NCI-H526 treated with DMSO at 0.1 percent for 48 hours (cell line): ENCODE measurements at regions not wholly inside any gene's neighbourhood (a gene's known extent, or its start where the extent isn't known, plus 50 kb on each side); places are given as distances from the start of the nearest gene placed in this dataset.
"Not testable (repeated sequence)": the region's sequence is repeated elsewhere in the genome, so short reads cannot be mapped to it uniquely, and the experiment has no call there.

Source experiments
- DNase-seq: peaks from one replicate; lab custom pipeline; 2025; lab: John Stamatoyannopoulos, UW

DNA sequence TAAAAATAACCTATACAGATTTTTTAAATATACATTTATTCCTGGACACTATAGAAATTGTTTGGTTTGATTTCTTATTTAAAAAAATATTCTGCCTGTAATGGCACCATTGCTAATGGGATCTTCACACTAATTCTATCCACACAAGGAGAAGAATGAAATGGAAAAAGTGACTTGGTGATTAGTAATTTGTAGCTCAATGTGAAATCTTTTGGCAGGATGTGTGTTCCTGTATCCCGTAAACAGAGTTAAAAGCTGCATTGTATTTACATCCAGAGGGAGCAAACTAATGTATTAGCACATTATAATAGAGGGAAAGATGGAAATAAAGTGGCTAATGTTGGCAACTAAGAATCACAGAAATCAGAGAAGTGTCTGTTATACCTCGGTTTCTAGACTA lies 1455.3 kb upstream of the FLRT2 start:
- DNase-seq = no peak

DNA sequence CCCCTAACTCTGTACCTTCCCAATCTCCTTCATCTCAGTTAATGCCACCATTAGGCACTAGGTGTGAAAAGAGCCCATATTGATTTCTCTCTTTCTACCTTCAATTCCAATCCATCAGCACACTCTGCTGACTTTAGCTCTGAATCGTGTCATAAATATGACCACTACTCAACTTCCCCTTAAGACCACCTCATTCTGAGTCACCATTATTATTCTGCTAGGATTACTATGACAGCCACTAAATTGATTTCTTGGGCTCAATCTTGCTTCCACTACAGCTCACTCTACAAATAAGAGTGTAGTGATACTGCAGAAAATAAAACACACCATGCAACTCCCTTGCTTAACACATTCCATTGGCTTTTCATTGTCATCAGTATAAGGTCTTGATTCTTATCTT lies 1449.0 kb upstream of the FLRT2 start:
- DNase-seq = no peak

DNA sequence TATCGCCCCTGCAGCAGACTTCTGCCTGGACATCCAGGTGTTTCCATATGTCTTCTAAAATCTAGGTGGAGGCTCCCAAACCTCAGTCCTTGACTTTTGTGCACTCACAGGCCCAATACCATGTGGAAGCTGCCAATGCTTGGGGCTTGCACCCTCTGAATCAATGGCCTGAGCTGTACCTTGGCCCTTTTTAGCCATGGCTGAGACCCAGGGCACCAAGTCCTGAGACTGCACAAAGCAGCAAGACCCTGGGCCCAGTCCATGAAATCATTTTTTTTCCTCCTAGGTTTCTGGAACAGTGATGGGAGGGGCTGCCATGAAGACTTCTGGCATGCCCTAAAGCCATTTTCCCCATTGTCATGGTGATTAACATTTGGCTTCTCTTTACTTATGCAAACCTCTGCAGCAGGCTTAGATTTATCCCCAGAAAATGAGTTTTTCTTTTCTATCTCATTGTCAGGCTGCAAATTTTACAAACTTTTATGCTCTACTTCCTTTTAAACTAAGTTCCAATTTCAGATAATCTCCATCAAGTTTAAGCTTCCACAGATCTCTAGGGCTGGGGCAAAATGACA lies 1445.8 kb upstream of the FLRT2 start:
- DNase-seq = no peak

DNA sequence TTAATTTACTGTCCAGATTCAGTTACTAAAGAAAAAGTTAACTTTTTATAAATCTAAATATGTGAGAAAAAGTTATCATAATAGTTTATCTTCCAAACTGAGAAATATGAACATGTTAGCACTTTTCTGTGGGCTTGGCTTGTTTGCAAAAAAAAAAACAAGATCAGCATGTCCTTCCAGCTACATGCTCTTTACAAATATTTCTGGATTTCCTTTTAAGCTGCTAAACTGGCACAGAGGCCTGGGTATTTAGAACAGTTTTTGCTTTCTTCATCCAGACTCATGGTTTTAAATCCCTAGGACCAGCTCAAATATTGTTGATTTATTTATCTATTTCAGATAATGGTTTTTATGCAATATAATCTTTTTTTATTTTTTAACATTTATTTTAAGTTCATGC lies 1444.5 kb upstream of the FLRT2 start:
- DNase-seq = no peak

DNA sequence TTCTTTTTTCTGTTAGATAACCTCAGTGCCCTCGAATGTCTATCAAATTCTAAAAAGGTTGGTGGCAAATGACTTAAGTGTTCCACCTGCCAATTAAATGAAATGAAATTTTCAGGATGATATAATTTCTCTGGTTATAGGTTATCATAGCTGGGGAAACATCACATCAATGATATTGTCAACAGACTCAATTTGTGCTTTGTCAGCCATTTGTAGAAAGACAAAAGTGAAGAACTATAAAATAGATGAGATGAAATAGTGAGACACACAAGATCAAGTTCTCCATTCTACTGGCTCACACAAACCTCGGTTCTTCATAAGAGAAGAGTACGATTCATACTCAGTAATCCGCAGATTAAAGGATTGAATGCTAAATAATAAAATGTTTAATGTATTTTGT lies 1443.2 kb upstream of the FLRT2 start:
- no peak for DNase-seq

DNA sequence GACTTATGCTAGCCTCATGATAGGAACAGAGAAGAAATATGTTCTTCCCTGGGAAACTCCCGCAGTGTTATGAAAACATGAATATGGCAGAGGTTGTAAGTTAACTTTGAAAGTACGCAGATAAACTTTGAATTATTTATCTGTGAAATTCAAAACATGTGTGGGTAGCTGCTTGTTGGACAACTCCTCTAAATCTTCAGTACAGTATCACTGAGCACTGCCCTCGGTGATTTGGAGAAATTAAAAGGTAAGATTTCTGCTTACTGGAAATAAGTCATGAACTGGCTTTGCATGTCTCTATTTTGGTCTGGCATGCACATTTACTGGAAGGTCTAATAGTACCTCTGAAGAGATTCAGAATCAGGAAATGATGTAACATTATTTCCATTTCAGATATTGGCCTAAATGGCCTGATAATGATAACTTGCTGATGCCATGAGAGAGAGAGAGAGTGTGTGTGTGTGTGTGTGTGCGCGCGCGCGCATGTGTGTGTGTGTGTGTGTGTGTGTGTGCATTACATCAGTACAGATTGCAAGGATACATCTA lies 1441.9 kb upstream of the FLRT2 start:
- DNase-seq = no peak

DNA sequence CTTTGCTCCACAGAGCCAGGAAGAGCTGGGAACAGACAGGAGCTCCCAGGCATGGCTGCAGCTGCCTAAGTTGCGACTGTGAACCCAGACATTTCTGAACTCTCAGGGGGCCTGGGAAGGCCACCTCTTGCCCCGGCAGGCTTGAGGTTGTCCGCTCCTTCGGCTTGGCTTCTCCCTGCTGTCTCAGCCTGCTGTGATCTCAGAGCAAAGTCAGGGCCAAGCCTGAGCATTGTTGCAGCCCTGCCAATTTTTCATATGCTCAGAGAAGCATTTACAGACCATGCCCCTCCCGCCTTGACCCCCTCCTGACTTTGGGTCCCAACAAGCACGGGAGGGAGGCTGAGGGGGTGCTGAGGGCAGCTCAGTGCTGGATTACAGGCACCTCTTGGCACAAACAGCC lies 1439.1 kb upstream of the FLRT2 start:
- DNase-seq = no peak

DNA sequence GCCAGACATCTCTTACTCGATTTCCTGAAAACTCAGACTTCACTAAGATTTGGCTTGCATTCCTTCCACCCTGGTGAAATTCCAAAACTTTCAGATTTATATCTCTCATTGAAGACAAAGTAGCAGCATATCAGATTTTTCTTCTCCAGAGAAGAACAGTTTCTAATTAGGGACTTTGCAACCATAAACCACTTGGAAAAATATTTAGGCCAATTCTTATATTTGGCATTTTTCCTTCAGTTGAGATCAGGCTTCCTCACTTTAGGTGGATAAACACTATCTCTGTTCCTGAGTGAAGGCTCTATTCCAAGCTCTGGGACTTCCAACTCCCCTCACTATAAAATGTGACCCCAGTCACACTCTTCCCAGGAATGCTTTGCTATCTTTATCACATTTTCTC lies 1434.3 kb upstream of the FLRT2 start:
- DNase-seq = no peak

DNA sequence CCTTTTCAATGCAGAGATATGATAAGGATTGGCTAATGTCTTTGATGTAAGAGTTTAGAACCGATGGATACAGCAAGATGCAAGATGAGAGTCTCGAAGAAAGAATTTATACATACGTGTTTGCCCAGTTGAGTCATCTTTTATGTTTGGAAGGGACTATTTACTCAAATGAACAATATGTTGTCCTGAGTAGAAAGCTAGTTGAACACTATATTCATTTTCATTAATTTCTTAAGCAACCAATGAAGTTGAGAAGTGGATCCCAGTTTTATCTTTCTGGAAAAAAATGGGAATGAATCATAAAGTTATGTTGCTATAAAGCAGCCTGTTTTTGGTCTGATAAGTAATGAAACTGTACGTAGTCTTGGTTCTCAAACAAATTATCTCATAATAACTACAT lies 1431.7 kb upstream of the FLRT2 start:
- no peak for DNase-seq

DNA sequence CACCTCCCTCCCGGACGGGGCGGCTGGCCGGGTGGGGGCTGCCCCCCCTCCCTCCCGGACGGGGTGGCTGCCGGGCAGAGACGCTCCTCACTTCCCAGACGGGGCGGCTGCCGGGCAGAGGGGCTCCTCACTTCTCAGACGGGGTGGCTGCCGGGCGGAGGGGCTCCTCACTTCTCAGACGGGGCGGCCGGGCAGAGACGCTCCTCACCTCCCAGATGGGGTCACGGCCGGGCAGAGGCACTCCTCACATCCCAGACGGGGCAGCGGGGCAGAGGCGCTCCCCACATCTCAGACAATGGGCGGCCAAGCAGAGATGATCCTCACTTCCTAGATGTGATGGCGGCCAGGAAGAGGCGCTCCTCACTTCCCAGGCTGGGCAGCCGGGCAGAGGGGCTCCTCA lies 1430.4 kb upstream of the FLRT2 start:
- DNase-seq = not testable (repeated sequence)

DNA sequence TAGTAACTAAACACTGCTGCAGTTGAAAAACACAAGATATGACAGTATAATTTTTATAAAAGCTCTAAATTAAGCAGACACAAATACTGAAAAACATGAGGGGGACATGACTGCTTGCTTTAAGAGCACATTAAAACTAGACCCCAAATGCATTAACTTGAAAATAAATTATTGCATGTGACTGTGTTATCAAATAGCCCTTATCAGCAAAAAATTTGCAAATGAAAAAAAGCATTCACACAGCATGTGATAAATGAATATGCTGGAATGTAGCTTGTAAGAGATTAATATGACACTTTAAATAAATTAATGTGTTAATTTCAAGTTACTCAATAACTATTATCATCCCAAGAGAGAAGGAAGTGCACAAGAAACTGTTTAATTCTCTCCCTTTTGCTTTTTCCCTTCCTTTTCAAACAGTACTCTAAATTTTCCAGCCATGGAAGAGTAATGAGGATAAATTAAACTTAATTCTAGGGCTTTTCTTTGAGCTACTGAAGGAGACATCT lies 1422.1 kb upstream of the FLRT2 start:
- no peak for DNase-seq

DNA sequence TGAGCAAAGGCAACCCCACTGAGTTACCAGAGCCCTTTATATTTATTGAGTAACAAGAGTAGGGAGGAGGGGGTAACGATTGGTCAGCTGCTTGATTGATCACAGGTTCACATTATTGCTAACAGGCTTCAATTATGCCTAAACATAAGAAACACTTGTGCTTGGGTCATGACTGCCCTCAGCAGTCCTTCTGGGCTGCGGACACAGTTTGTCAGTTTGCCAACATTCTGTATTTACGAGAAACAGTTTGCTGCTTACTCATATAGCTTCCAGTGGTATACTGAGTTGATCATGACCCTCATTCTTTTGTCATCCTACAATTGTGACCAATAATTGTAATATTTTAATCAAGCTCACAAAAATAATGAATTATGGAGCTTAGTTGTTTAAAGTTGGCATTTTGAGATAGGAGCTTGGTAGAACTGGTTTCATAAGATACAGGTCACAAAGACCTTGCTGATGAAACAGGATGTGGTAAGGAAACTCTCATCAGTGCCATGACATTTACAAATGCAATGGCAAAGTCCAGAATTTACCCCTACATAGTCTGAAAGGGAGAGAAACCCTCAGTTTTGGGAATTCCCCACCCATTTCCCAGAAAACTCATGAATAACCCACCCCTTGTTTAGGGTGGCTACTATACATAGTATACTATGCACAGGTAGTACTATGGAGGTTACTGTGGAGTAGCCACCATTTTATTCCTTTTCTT lies 1421.0 kb upstream of the FLRT2 start:
- no peak for DNase-seq

DNA sequence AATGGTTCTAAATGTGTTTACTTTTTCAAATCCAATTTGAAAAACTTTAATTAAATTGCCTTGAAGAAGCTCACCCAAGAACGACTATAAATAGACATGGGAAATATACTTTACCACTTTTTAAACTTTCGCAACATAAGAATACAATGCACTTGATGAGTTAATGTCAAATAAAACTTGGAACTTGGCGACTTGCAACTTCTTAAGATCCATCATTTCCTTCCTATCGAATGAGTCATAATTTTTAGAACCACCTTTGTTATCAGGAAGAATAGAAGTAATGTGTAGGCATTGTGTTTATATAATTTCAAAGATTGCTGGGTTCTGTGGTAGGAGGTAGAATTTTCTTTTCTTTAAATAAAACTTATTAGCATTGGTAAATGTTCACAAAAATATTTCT lies 1417.4 kb upstream of the FLRT2 start:
- DNase-seq = no peak

DNA sequence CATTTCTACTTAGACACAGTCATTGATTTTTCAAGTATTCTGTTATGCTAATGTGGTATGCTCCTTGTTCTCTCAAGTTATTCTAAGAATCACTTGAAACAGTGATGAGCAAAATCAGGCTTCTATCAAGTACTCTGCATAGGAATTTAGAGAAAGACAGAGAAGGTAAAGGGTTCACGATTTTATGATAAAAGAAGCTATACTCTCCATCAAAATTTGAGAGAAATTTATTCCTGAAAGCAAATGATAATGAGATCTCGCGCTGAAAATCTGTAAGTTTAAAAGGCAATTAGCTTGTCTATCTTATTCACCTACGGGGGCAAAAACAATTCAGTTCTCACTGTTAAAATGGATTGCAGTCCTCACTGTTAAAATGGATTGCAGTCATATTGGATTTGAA lies 1404.3 kb upstream of the FLRT2 start:
- DNase-seq = no peak

DNA sequence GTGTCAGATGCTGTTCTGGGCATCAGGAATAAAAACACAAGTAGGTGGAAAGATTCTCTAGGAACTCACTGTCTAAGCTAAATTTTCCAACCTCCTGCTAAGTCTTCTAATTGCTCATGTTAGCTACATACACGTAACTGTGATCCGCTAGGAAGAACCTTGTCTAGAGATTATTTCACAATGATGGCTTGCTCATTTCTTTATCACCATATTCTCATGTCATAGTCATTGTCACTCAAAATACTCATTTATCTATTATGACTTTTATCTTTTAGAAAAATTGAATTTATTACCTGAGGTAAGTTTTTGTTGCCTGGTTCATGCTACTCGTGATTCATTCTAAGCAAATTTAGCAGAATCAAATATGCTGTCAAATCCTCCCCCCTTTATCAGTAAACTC lies 1402.4 kb upstream of the FLRT2 start:
- no peak for DNase-seq

DNA sequence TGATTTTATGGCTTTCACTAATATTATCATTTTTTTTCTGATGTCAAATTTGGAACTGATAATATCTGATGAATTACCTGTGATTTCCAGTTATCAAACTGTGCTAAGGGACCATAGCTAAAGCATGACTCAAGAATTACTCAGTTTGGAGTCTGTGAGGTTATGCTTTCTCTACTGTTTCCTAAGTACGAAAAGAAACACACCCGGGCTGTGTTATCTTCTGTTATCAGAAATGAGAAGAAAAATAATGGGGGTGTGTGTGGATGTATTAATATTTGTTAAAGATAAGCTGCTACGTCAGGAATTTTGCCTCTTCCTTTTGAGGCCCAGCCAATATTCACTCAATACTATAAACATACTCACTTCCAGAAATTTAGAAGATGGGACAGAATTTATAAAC lies 1401.9 kb upstream of the FLRT2 start:
- no peak for DNase-seq

DNA sequence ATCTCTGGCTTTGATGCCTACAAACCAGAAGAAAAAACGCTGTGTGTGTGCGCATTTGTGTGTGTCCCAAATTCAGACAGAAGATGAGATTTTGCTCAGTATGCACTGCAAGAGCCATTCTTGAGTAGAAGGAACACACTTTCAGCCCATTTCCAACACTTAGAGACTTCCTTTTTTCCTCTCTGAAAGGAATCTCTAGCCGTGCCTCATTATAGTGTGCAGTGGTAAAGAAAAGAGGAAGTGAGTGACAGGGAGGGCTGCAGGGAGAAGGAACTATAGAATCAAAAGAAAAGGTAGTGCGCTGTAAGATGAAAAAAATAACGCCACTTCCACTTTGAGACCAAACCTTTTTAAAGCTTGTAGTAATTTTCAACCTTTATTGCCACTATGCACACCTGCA lies 1400.9 kb upstream of the FLRT2 start:
- no peak for DNase-seq

DNA sequence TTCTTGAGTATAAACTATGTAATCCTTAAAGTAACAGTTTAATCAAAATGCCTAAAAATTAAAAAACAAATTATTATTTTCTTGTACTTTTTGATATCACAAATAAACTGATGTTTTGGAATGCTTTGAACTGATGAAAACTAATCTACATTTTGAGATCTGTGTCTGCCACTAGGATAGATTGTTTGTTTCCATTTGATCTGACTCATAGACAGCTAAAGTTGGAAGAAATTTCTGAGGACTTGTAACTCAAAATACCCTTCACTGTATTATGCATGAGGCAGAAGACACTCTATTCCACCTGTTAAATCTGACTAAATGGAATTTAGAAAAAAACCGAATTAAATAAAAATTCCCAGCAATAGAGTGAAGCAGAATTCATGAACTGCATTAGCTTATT lies 1400.0 kb upstream of the FLRT2 start:
- no peak for DNase-seq

DNA sequence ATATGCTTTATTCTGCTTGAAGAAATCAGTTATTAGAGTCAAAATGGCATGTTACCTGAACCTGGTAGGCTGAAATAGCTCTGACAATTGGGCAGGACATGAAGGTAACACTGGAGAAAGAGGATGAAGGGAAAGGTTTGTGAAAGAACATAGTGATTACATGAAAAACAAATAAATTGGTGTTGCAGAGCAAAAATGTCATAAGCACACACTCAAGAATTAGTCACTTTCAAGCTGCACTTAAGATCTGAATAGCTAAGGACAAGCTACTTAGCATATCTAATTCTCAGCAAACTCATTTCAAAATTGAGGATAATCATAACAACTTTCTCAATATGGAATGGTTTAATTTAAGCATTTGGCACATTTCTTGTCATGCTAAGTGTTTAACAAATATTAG lies 1398.0 kb upstream of the FLRT2 start:
- no peak for DNase-seq

DNA sequence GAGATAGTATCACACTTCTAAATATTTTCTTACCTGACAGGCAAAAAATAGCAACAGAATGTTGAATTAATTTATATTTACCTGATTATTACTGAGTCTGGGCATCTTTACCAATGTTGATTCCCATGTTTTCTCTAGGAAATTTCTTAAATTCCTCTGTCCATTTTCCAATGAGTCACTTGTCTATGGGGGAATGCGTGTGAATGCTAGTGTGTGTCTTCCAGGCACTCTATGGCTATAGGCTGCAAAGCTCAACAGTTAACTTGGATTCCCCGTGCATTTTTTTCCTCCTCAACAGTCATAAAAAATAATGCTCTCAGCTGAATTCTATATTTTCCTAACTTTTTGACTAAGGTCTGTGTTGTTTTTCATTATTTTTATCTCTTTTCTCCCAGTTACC lies 1385.8 kb upstream of the FLRT2 start:
- no peak for DNase-seq

DNA sequence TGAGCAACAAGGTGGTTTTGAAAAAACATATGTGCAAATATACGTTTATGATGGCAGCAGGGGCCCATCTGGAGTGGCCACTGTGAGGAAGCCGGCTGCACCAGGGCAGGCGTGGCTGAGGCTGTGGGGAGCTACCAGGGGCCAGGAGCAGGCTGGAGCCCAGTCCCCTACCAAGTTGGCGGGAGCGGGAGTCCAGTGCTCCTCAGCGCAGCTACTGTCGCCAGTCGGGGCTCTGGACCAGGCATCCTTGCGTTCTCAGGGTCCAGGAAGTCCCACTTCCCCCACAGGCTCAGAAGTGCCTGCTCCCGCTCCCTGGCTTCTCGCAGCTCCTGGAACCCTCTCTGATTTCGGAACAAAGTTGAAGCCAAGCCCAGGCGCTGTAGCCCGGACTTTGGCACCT lies 1377.5 kb upstream of the FLRT2 start:
- no peak for DNase-seq

DNA sequence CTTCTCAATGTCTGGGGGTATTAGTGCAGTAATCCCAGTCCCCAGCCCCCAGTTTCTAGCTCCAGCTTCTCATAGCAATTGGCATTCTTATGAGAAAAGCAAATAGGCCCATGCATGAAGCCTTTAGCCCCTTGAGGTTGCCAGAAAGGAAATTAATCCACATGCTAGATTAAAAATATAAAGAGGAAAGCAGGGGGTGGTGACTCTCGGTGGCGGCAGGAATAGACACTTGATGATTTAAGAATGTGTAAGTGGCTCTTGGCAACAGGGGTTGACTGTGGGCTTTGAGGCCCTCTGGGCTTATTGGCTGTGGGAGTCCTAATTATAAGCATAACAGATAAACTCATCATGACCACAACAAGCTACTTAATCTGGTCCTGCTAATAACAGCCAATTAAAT lies 1367.3 kb upstream of the FLRT2 start:
- DNase-seq = no peak

DNA sequence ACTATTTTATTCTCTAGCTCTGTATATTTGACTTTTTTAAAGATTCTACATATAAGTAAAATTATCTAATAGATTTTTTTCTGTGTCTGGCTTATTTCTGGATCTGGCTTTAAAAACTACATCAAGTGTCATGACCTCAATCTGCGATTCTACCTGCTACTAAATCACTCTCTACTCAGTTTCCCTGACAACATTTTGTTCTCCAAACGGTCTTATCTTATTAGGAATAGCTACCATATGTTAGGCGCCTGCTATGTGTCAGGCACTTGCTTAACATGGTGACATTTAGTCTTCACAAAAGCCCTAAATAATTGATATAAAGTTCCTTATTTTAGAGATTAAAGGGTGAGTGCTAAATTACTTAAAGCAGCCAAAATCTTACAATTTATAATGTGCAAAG lies 1362.9 kb upstream of the FLRT2 start:
- DNase-seq = no peak

DNA sequence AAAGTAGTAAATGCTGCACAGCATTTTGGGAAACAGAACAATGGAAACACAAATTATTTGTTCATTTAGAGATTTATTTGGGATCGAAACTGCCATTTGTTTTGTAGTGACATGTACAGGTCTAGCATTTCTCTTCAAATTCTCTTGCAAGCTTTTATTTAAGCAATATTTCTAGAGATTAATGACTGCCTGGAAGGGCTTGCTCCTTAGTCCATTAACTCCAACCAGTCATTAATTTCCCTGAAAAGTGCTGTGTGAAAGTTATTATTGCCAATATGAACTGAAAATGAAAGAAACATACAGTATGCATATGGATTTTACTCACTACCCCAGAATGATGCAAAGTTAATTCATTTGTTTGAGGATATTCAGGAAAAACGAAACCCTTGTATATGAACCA lies 1349.6 kb upstream of the FLRT2 start:
- DNase-seq = no peak
